HG03196 (cell line): ENCODE measurements at regions not wholly inside any gene's neighbourhood (a gene's known extent, or its start where the extent isn't known, plus 50 kb on each side); places are given as distances from the start of the nearest gene placed in this dataset.
"Not testable (repeated sequence)": the region's sequence is repeated elsewhere in the genome, so short reads cannot be mapped to it uniquely, and the experiment has no call there.

Experiments used
- ATAC-seq: cut with Tn5 transposase; IDR thresholded peaks from one replicate; pipeline ENCODE4 v1.9.1; 2021; ENCODE audit not compliant: unreplicated experiment

GRCh38 chr2:763766-764525 lies 86.7 kb upstream of the TMEM18 start:
- ATAC-seq, result no peak

- no peak for ATAC-seq
Measured at GRCh38 chr2:762646-763045, 85.4 kb upstream of the TMEM18 start.

- no peak for ATAC-seq
Measured at GRCh38 chr2:761384-761783, 84.2 kb upstream of the TMEM18 start.

- ATAC-seq, result no peak
Measured at GRCh38 chr2:760001-760400, 82.8 kb upstream of the TMEM18 start.

GRCh38 chr2:758073-758820 lies 81.0 kb upstream of the TMEM18 start:
- ATAC-seq, result no peak

GRCh38 chr2:753123-753522 lies 75.9 kb upstream of the TMEM18 start:
- no peak for ATAC-seq

GRCh38 chr2:751474-751873 lies 74.3 kb upstream of the TMEM18 start:
- ATAC-seq, result no peak

- ATAC-seq, result no peak
Measured at GRCh38 chr2:750628-751027, 73.4 kb upstream of the TMEM18 start.

GRCh38 chr2:747762-748351 lies 70.7 kb upstream of the TMEM18 start:
- ATAC-seq, result no peak

GRCh38 chr2:746697-747096 lies 69.5 kb upstream of the TMEM18 start:
- ATAC-seq, result no peak

- ATAC-seq, result no peak
Measured at GRCh38 chr2:744088-744487, 66.9 kb upstream of the TMEM18 start.

GRCh38 chr2:742221-742620 lies 65.0 kb upstream of the TMEM18 start:
- no peak for ATAC-seq

GRCh38 chr2:741195-741496 lies 63.9 kb upstream of the TMEM18 start:
- no peak for ATAC-seq

- not testable (repeated sequence) for ATAC-seq
Measured at GRCh38 chr2:740322-741194, 63.4 kb upstream of the TMEM18 start.

GRCh38 chr2:739864-740321 lies 62.7 kb upstream of the TMEM18 start:
- not testable (repeated sequence) for ATAC-seq

GRCh38 chr2:736939-737338 lies 59.7 kb upstream of the TMEM18 start:
- no peak for ATAC-seq

- no peak for ATAC-seq
Measured at GRCh38 chr2:735670-736218, 58.5 kb upstream of the TMEM18 start.

GRCh38 chr2:734496-734895 lies 57.3 kb upstream of the TMEM18 start:
- ATAC-seq, result no peak

- no peak for ATAC-seq
Measured at GRCh38 chr2:733495-733894, 56.3 kb upstream of the TMEM18 start.

- ATAC-seq, result no peak
Measured at GRCh38 chr2:733001-733400, 55.8 kb upstream of the TMEM18 start.

- ATAC-seq, result no peak
Measured at GRCh38 chr2:731711-732110, 54.5 kb upstream of the TMEM18 start.
